NCI-H1436 treated with DMSO at 0.1 percent for 48 hours (cell line): ENCODE measurements at regions not wholly inside any gene's neighbourhood (a gene's known extent, or its start where the extent isn't known, plus 50 kb on each side); places are given as distances from the start of the nearest gene placed in this dataset.
"Not testable (repeated sequence)": the region's sequence is repeated elsewhere in the genome, so short reads cannot be mapped to it uniquely, and the experiment has no call there.

Source experiments
- DNase-seq: peaks from one replicate; lab custom pipeline; 2025; lab: John Stamatoyannopoulos, UW

DNA sequence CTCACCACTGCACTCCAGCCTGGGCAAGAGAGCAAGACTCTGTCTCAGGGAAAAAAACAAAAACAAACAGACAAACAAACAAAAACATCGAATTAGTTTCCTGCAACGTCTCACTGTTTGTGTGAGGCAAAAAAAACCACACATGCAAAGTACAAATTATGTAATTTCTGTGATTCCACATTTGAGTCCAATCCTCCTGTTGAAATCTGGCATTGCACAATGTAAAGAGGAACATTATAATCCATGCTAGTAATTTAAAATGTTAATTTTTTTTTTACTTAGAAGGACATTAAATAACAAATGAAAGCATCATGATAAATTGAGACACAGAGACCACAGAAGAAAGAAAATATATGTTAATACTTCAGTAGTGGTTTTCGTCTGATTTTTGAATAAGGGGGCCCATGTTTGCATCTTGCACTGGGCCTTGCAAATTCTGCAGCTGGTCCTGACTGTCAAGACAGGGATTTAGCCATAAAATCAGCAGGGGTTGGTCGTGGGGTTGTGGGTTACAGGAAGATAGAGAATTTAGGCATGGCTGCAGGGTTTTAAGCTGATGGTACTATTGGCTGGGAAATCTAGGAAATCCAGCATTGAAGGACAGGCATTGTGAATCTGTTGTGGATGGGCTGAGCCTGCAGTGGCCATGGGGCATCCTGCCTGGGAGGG, 102.6 kb upstream of the ALDH3B2 start:
- DNase-seq: no peak

GRCh38 chr11:67774175-67774574, 99.8 kb upstream of the ALDH3B2 start:
- DNase-seq: not testable (repeated sequence)

DNA sequence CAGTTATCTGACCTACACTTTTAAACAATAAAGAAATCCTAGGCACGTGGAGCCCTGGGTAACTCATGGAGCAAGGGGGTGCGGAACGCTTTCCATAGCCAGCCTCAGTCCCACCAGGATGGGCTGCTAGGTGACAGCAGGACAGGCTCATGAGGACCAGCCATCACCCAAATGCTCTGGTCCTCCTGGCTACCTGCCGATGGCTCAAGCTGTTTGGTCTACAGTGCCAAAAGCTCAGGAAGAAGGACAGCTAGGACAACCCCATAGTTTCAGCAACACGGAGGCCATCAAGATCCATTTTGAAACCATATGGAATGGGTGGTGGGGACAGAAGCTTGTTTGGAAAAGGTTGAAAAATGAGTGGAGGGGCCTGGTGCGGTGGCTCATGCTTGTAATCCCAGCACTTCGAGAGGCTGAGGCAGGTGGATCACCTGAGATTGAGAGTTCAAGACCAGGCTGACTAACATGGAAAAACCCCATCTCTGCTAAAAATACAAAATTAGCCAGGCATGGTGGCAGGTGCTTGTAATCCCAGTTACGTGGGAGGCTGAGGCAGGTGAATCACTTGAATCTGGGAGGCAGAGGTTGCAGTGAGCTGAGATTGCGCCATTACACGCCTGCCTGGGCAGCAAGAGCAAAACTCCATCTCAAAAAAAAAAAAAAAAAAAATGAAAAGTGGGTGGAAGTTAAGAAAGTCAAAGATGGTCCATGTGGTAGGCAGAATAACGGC, 93.7 kb upstream of the ALDH3B2 start:
- not testable (repeated sequence) for DNase-seq

GRCh38 chr11:67761211-67761610, 86.8 kb upstream of the ALDH3B2 start:
- DNase-seq: not testable (repeated sequence)

DNA sequence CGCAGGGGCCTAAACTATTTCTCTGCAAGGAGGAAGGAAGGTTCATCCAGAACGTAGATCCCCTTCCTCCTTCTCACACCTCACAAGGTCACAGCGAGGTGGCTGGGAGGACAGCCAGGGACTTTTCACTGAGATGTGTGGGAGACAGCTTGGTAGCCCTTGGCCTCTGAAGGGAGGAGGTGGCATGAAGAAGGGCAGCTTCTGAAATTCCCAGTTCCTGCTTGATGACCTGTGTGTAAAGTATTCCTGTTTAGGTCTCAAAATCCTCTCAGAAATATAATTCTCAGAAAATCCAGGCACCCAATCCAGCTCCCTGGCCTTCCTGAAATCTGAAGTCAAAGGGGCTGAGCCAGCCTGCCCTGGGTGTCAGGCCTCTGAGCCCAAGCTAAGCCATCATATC, 84.9 kb upstream of the ALDH3B2 start:
- DNase-seq: not testable (repeated sequence)

GRCh38 chr11:67758467-67758866, 84.0 kb upstream of the ALDH3B2 start:
- not testable (repeated sequence) for DNase-seq

DNA sequence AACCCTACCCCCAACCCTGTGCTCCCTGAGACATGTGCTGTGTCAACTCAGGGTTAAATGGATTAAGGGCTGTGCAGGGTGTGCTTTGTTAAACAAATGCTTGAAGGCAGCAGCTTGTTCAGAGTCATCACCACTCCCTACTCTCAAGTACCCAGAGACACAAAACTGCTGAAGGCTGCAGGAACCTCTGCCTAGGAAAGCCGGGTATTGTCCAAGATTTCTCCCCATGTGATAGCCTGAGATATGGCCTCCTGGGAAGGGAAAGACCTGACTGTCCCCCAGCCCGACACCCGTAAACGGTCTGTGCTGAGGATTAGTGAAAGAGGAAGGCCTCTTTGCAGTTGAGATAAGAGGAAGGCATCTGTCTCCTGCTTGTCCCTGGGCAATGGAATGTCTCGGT, 83.6 kb upstream of the ALDH3B2 start:
- DNase-seq: not testable (repeated sequence)

DNA sequence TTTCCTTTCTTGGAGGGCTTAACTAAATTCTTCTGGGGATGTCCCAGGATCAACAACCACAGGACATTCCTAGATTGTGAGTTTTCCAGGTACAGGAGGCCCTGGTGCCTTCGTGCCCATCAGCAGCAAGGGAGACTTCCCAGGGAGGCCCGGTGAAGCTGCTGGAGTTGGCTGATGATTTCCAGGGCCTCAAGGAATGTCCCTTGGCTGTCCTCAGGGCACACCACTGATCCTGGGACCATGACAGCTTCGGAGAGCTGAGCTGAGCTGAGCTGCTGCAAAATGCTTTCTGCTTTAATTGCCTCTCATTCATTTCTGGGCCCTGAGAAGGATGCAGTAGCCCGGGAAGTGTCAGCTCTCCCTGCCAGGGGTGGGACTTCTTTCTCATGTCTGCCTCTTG, 79.4 kb upstream of the ALDH3B2 start:
- DNase-seq: not testable (repeated sequence)

GRCh38 chr11:67745181-67745726, 70.8 kb upstream of the ALDH3B2 start:
- DNase-seq: no peak

GRCh38 chr11:67744231-67744630, 69.8 kb upstream of the ALDH3B2 start:
- not testable (repeated sequence) for DNase-seq

DNA sequence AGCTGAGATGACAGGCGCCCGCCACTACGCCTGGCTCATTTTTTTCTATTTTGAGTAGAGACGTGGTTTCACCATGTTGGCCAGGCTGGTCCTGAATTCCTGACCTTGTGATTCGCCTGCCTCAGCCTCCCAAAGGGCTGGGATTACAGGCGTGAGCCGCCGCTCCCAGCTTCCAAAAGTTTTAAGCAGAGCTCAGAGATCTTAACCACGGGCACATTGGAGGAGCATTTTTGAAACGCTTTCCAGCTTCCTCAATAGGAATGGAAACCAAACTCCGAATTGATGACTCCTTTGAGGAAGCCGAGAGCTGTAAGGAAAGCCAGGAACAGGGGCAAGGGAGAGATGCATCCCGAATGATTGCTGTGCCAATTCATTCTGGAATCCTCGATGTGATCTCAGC, 63.8 kb upstream of the ALDH3B2 start:
- DNase-seq: not testable (repeated sequence)

DNA sequence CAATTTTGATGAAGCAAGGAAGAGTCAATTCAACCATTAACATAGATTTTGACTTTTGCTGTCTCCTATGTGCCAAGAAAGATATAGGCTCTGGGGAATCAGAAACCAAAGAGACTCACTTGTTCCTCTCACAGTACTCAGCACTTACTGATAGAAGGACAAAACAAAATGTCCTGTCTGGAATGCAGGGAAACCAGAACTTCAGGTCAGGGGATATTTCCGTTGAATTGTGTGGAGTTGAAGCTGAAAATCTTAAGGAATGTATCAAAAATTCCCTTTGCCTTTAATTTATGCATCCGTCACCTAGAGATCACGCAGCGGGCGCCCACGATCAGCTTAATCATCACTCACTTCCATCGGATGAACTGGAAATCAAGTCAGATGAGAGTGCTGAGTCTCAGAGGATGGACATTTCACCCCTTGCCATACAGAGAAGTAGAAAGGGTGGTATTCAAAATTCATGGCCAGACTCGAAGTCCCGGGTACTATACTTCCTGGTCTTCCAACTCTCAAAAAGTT, 63.2 kb upstream of the ALDH3B2 start:
- not testable (repeated sequence) for DNase-seq

- DNase-seq: no peak
These were observed 57.8 kb upstream of the ALDH3B2 start for GRCh38 chr11:67732045-67732787.

GRCh38 chr11:67731583-67731982, 57.2 kb upstream of the ALDH3B2 start:
- no peak for DNase-seq

- not testable (repeated sequence) for DNase-seq
These were observed 53.7 kb upstream of the ALDH3B2 start for GRCh38 chr11:67728163-67728571.

DNA sequence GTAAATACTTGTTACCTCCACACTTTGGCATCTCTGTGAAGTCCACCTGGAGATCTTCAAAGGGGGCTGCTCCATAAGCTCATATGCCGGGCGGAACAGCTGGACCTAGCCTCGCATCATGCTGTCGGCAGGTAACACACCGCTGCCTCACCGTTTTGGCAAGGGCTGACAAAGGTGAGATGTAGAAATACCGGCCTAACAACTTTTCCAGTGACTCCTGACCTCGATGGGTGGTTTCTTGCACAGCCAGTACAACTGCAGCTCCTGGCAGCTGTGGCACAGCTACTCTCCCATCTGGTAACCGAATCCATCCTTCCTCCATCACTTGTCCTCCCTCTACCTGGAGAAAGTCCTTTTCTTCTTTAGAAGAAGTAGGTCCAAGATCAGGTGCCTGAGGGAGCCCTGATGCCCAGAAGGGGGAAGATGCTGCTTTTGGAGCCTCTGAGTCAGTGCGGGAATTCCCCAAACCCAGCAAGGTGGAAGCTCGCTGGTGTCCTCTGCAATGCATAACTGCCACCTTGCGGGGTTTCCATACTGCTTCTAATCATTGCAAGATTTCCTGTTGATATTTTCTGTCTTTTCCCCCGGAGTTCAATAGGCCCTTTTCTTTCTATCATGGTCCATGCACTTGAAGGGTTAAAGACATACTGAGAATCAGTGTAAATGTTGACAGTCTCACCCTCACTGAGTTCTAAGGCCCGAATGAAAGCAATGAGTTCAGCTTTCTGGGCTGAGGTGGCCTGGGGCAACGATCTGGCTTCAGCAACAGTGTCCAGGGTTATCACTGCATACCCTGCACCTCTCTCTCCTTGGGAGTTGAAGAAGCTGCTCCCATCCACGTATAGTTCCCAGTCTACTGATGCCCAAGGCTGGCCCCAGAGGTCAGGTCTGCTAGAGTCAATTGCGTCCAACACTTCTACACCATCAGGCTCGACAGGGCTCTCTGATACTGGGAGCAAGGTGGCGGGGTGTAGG, 52.9 kb upstream of the ALDH3B2 start:
- DNase-seq: not testable (repeated sequence)
